SK-N-SH (cell line): ENCODE measurements at regions not wholly inside any gene's neighbourhood (a gene's known extent, or its start where the extent isn't known, plus 50 kb on each side); places are given as distances from the start of the nearest gene placed in this dataset.

Source experiments
- CTCF ChIA-PET: fragments of 300-600, 350-600 bp; formaldehyde crosslinking; extraction: SDS; loops from one replicate; lab custom pipeline; 2021; lab: Yijun Ruan, JAX
- POLR2A ChIA-PET: fragments of 350-600 bp; sonication (Branson Sonifier 250); formaldehyde crosslinking; extraction: SDS; loops from one replicate; lab custom pipeline; 2020; ENCODE audit warnings: antibody characterized with exemption, inconsistent platforms; lab: Yijun Ruan, JAX
- DNase-seq: peaks from one replicate; pipeline ENCODE4 v3.0.0; 2012
- H2AFZ ChIP-seq: fragments of 200-600 bp; sonication (generic); 2 replicates; pipeline ENCODE4 v1.8.1; 2016; ENCODE audit warnings: antibody characterized with exemption, mild to moderate bottlenecking, low read depth
- H3F3A ChIP-seq: fragments of 200-600 bp; sonication (generic); replicated peaks from 2 replicates; pipeline ENCODE3; 2016; ENCODE audit warnings: antibody characterized with exemption, mild to moderate bottlenecking; ENCODE audit not compliant: insufficient read depth
- H3K27ac ChIP-seq, 2 experiments: fragments of 200-500 bp in 1 of 2; fragments of 200-600 bp in 1 of 2; sonication (Bioruptor generic) in 1 of 2; sonication (generic), shearing (Covaris generic) in 1 of 2; 2 replicates each; pipeline versions ENCODE4 v1.5.1 to v1.6.1; 2014 to 2016; ENCODE audit warnings: low read depth in 2 of 2, inconsistent platforms in 1 of 2, low read length in 1 of 2, mild to moderate bottlenecking in 1 of 2, mixed read lengths in 1 of 2
- H3K27me3 ChIP-seq: fragments of 200-600 bp; sonication (generic), shearing (Covaris generic); 2 replicates; pipeline ENCODE4 v1.6.1; 2016; ENCODE audit warnings: mixed run types; ENCODE audit not compliant: insufficient read depth
- H3K36me3 ChIP-seq, 2 experiments: fragments of 200-500 bp in 1 of 2; fragments of 200-600 bp in 1 of 2; sonication (Bioruptor generic) in 1 of 2; sonication (generic) in 1 of 2; replicated peaks in 1 of 2; 2 replicates each; pipeline versions ENCODE3 to v1.5.1; 2014 to 2016; ENCODE audit warnings: low read length in 1 of 2, mild to moderate bottlenecking in 1 of 2; ENCODE audit not compliant: insufficient read depth in 2 of 2, control insufficient read depth in 1 of 2
- H3K4me1 ChIP-seq, 2 experiments: fragments of 200-500 bp in 1 of 2; fragments of 200-600 bp in 1 of 2; sonication (Bioruptor generic) in 1 of 2; sonication (generic), shearing (Covaris generic) in 1 of 2; 2 replicates each; pipeline versions ENCODE4 v1.5.1 to v1.6.1; 2014 to 2016; ENCODE audit warnings: low read depth in 1 of 2, low read length in 1 of 2, mixed run types in 1 of 2; ENCODE audit not compliant: insufficient read depth in 2 of 2, control insufficient read depth in 1 of 2
- H3K4me2 ChIP-seq: fragments of 200-600 bp; sonication (generic), shearing (Covaris generic); 2 replicates; pipeline ENCODE4 v1.6.1; 2017; ENCODE audit warnings: mixed run types
- H3K4me3 ChIP-seq, 2 experiments: fragments of 200-500 bp in 1 of 2; fragments of 200-600 bp in 1 of 2; sonication (Bioruptor generic) in 1 of 2; sonication (generic), shearing (Covaris generic) in 1 of 2; 2 replicates each; pipeline versions ENCODE4 v1.5.1 to v1.8.1; 2014 to 2016; ENCODE audit warnings: low read depth in 2 of 2, inconsistent platforms in 1 of 2, low read length in 1 of 2, mild to moderate bottlenecking in 1 of 2, mixed read lengths in 1 of 2, moderate library complexity in 1 of 2
- H3K79me2 ChIP-seq: fragments of 200-600 bp; sonication (generic); 2 replicates; pipeline ENCODE4 v1.8.1; 2017; ENCODE audit warnings: mild to moderate bottlenecking; ENCODE audit not compliant: insufficient read depth
- H3K9ac ChIP-seq: fragments of 200-600 bp; sonication (generic); 2 replicates; pipeline ENCODE4 v1.6.1; 2017; ENCODE audit warnings: mixed run types
- H3K9me2 ChIP-seq: fragments of 200-600 bp; sonication (generic); 2 replicates; pipeline ENCODE4 v1.6.1; 2017; ENCODE audit warnings: mixed run types
- H3K9me3 ChIP-seq: fragments of 200-600 bp; sonication (generic); 2 replicates; pipeline ENCODE4 v1.6.1; 2017; ENCODE audit warnings: mixed run types, mild to moderate bottlenecking, moderate library complexity
- H4K20me1 ChIP-seq: fragments of 200-600 bp; sonication (generic); 2 replicates; pipeline ENCODE4 v1.6.1; 2017; ENCODE audit warnings: mild to moderate bottlenecking, mixed run types; ENCODE audit not compliant: insufficient read depth
- EZH2phosphoT487 ChIP-seq: fragments of 200-600 bp; sonication (generic); IDR thresholded peaks from 2 replicates; pipeline ENCODE4 v1.6.1; 2017; ENCODE audit warnings: low read depth, mixed run types, mild to moderate bottlenecking, antibody characterized with exemption, moderate library complexity, borderline replicate concordance
- FOSL2 ChIP-seq: IDR thresholded peaks from 2 replicates; pipeline ENCODE4 v1.4.0; 2012; ENCODE audit warnings: low read depth, mild to moderate bottlenecking, moderate library complexity, borderline replicate concordance
- FOXJ3 ChIP-seq: sonication (generic); formaldehyde crosslinking; IDR thresholded peaks from 2 replicates; pipeline ENCODE4 v1.5.1; 2020; ENCODE audit warnings: mild to moderate bottlenecking, missing genetic modification reagents
- FOXM1 ChIP-seq: IDR thresholded peaks from 2 replicates; pipeline ENCODE4 v1.4.0; 2012; ENCODE audit warnings: low read depth, mild to moderate bottlenecking
- IRF3 ChIP-seq: fragments of 150-350 bp; IDR thresholded peaks from 2 replicates; pipeline ENCODE4 v1.6.1; 2016; ENCODE audit warnings: mild to moderate bottlenecking, low read depth, low read length
- JUND ChIP-seq: IDR thresholded peaks from 2 replicates; pipeline ENCODE4 v1.4.0; 2012
- MAX ChIP-seq: IDR thresholded peaks from 2 replicates; pipeline ENCODE4 v1.4.0; 2012; ENCODE audit warnings: low read depth
- MEF2A ChIP-seq: IDR thresholded peaks from 2 replicates; pipeline ENCODE4 v1.4.0; 2012; ENCODE audit warnings: low read depth, borderline replicate concordance
- MXI1 ChIP-seq: IDR thresholded peaks from 2 replicates; pipeline ENCODE4 v1.6.1; 2012; ENCODE audit warnings: mild to moderate bottlenecking, low read depth, low read length, improper control_type of control experiment
- NFIC ChIP-seq: IDR thresholded peaks from 2 replicates; pipeline ENCODE4 v1.4.0; 2012; ENCODE audit warnings: borderline replicate concordance
- NRF1 ChIP-seq: IDR thresholded peaks from 2 replicates; pipeline ENCODE4 v1.6.1; 2012; ENCODE audit warnings: low read depth, mild to moderate bottlenecking, low read length
- POLR2AphosphoS5 ChIP-seq: IDR thresholded peaks from 2 replicates; pipeline ENCODE4 v1.6.1; 2012; ENCODE audit warnings: low read depth, low read length
- RCOR1 ChIP-seq: fragments of 150-350 bp; IDR thresholded peaks from 2 replicates; pipeline ENCODE4 v1.6.1; 2017; ENCODE audit warnings: antibody characterized with exemption, low read length
- SMC3 ChIP-seq: IDR thresholded peaks from 2 replicates; pipeline ENCODE4 v1.6.1; 2012; ENCODE audit warnings: low read depth, low read length, improper control_type of control experiment
- TAF1 ChIP-seq: IDR thresholded peaks from 2 replicates; pipeline ENCODE4 v1.6.1; 2012; ENCODE audit warnings: low read depth, mild to moderate bottlenecking, low read length, moderate library complexity, borderline replicate concordance
- TCF12 ChIP-seq: IDR thresholded peaks from 2 replicates; pipeline ENCODE4 v1.4.0; 2012
- USF2 ChIP-seq: fragments of 150-350 bp; IDR thresholded peaks from 2 replicates; pipeline ENCODE4 v1.6.1; 2017; ENCODE audit warnings: antibody characterized with exemption, low read length, low read depth, borderline replicate concordance
- ZBTB33 ChIP-seq: IDR thresholded peaks from 2 replicates; pipeline ENCODE4 v1.4.0; 2012; ENCODE audit warnings: low read depth, borderline replicate concordance
- WGBS: methylation state at CpG from one replicate; pipeline ENCODE4 v1.1.6; 2017; ENCODE audit warnings: low lambda C conversion rate; 5-methylcytosine and 5-hydroxymethylcytosine counted together

- Histone ChIP-seq H3K9me3 (no peaks in the 10 kb centered on the region), H3K4me3 (no peak overlapping the region), H3K9ac (no peak overlapping the region), H3K4me2 (no peak overlapping the region), H3K9me2 (no peaks in the 10 kb centered on the region), H3K36me3 (no peaks in the 10 kb centered on the region), H3K27ac (no peak overlapping the region), H4K20me1 (no peaks in the 10 kb centered on the region), H3K27me3 (no peaks in the 10 kb centered on the region), H3K79me2 (no peaks in the 10 kb centered on the region), H2AFZ (peak overlapping the region; percentile 81; the same call in 1 of the 2 replicates), H3K4me1 (peaks cover 0 to 12% of the 10 kb centered on the region in 2 experiments; a peak in 1 of 4 replicates), H3F3A (no peaks in the 10 kb centered on the region)
- POLR2A ChIA-PET = no interaction called here
- no peak for TF ChIP-seq MXI1
- no peak for TF ChIP-seq FOXM1
- TF ChIP-seq RCOR1 = no peak
- TF ChIP-seq MAX = no peak
- TF ChIP-seq FOSL2 = no peak
- TF ChIP-seq ZBTB33 = no peak
- no peak for TF ChIP-seq SMC3
- TF ChIP-seq NFIC = no peak
- no peak for TF ChIP-seq JUND
- no peak for TF ChIP-seq EZH2phosphoT487
- no peak for TF ChIP-seq NRF1
- no peak for TF ChIP-seq MEF2A
- TF ChIP-seq IRF3 = no peak
- TF ChIP-seq TAF1 = no peak
- no peak for TF ChIP-seq FOXJ3 (CRISPR knock-in tag)
- no peak for TF ChIP-seq TCF12
- TF ChIP-seq USF2 = no peak
- TF ChIP-seq POLR2AphosphoS5 = no peak
- DNase-seq = no peak
- CTCF ChIA-PET = interaction anchor here (0.6 to 3.5 kb wide), 35 partner anchors 8 to 1144 kb away, joined by 3 to 38 read pairs (median 4); no protein-coding TSS in a partner anchor
- 57% methylated on average over 9 of the region's 9 CpGs for WGBS
These were observed 141.9 kb downstream of the PSAT1 start for GRCh38 chr9:78438780-78439179.
